ENCODE measurements at regions not wholly inside any gene's neighbourhood (a gene's known extent, or its start where the extent isn't known, plus 50 kb on each side); places are given as distances from the start of the nearest gene placed in this dataset.

DNA sequence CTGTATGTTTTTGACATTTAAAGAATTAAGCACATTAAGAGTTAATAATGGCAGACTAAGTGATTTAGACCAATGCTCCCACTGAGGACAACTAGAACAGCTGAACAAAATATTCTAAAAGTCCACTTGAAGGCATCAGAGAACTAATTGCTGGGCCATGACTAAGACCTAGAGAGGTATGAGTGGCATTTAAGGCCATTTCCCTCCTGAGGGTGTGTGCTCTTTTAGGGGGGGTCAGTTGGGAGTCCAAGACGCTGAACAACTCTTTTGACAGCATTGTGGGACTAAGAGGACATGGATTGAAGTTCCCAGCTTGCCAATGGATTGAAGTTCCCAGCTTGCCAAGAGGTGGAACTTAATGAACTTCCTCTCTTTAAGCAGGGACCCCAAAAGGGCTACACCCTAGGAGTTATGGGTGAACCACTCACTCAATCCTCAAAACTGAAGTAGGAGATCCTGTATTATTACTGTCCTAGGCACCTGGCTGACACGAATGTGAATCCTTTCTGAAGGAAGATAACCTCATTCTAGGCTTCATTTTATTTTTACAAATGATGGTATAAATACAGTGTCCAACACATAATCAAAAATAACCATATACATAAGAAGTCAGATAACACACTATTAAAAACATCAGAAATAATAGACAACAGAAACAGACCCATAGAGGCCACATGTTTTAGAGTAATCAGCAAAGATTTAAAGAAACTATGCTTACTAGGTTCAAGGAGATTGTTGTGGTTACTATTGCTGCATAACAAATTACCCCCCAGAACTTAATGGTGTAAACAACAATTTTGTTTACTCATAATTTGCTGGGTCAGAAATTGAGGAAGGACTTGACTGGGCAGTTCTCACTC lies 175.1 kb downstream of the VEGFA start:
- TF ChIP-seq SIN3A (IDR thresholded peaks at IDR 0.05; ENCODE audit: borderline replicate concordance, insufficient read depth, low read length) (no peak), FOXP2 (optimal IDR thresholded peaks at IDR 0.05; ENCODE audit: borderline replicate concordance, extremely low read depth, extremely low read length, insufficient read depth) (no peak), POLR2AphosphoS5 (IDR thresholded peaks at IDR 0.05; ENCODE audit: low read depth, low read length) (no peak), TAF1 (IDR thresholded peaks at IDR 0.05; ENCODE audit: borderline replicate concordance, insufficient read depth, low read length) (no peak)
- TF ChIP-seq, protein P1, sequence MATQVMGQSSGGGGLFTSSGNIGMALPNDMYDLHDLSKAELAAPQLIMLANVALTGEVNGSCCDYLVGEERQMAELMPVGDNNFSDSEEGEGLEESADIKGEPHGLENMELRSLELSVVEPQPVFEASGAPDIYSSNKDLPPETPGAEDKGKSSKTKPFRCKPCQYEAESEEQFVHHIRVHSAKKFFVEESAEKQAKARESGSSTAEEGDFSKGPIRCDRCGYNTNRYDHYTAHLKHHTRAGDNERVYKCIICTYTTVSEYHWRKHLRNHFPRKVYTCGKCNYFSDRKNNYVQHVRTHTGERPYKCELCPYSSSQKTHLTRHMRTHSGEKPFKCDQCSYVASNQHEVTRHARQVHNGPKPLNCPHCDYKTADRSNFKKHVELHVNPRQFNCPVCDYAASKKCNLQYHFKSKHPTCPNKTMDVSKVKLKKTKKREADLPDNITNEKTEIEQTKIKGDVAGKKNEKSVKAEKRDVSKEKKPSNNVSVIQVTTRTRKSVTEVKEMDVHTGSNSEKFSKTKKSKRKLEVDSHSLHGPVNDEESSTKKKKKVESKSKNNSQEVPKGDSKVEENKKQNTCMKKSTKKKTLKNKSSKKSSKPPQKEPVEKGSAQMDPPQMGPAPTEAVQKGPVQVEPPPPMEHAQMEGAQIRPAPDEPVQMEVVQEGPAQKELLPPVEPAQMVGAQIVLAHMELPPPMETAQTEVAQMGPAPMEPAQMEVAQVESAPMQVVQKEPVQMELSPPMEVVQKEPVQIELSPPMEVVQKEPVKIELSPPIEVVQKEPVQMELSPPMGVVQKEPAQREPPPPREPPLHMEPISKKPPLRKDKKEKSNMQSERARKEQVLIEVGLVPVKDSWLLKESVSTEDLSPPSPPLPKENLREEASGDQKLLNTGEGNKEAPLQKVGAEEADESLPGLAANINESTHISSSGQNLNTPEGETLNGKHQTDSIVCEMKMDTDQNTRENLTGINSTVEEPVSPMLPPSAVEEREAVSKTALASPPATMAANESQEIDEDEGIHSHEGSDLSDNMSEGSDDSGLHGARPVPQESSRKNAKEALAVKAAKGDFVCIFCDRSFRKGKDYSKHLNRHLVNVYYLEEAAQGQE (IDR thresholded peaks at IDR 0.05; ENCODE audit: insufficient read depth in 1 of 2, low read depth in 2 of 2, low read length in 2 of 2): no peak

DNA sequence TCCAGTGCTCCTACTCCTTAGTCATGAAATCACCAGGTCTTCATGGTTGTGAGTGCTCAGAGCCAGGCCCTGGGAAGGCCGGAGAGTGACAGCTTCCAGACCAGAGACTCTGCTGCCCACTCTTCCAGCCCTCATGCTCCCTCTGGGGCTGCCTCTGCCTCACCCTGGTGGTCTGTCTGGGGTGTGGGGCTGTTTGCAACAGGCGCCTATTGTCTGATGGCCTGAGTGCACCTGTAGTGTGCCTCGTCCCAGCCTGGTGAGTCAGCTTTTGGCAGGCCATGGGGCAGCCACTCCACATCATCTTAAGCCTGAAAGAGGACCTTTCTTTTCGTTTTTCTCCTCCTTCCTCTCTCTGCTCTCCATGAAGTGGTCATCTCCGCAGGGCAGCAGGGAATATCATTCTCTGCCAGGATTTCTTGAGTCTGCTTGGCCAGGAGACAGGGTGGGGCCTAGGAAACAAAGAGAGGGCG lies 173.8 kb downstream of the VEGFA start:
- TF ChIP-seq, protein P1 (IDR thresholded peaks at IDR 0.05; ENCODE audit: insufficient read depth in 1 of 2, low read depth in 2 of 2, low read length in 2 of 2): no peak
- TF ChIP-seq SIN3A (IDR thresholded peaks at IDR 0.05; ENCODE audit: borderline replicate concordance, insufficient read depth, low read length) (no peak), FOXP2 (optimal IDR thresholded peaks at IDR 0.05; ENCODE audit: borderline replicate concordance, extremely low read depth, extremely low read length, insufficient read depth) (no peak), TAF1 (IDR thresholded peaks at IDR 0.05; ENCODE audit: borderline replicate concordance, insufficient read depth, low read length) (no peak), POLR2AphosphoS5 (IDR thresholded peaks at IDR 0.05; ENCODE audit: low read depth, low read length) (no peak)

DNA sequence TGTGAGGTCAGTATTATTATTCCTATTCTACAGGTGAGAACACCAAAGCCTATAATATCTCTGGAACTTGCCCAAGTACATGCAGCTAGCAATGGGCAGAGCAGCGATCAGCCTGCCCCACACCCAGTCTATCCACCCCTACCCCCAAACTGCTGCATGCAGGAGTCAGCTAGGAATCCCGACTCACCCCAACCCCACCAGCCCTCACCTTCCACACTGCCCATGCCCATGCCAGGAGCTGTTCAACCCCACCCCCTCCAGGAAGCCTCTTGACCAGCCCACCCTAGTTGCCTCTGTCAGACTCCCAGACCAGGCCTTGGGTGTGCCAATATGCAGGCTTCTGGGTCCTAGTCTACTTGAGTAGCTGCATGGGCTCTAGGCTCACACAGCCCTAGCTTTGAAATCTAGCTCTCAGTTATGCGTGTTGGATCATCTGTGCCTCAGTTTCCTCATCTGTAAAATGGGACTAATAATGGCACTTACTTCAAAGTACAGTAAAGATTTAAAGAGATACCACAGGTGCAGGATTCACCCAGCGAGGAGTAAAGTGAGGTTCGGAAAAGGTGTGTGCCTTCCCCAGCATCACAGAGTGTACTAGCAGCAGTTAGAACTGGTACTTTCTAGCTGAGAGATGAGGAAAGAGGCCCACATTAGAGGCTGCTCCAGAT lies 173.2 kb downstream of the VEGFA start:
- TF ChIP-seq POLR2AphosphoS5 (IDR thresholded peaks at IDR 0.05; ENCODE audit: low read depth, low read length): no peak
- TF ChIP-seq TAF1 (IDR thresholded peaks at IDR 0.05; ENCODE audit: borderline replicate concordance, insufficient read depth, low read length): no peak

DNA sequence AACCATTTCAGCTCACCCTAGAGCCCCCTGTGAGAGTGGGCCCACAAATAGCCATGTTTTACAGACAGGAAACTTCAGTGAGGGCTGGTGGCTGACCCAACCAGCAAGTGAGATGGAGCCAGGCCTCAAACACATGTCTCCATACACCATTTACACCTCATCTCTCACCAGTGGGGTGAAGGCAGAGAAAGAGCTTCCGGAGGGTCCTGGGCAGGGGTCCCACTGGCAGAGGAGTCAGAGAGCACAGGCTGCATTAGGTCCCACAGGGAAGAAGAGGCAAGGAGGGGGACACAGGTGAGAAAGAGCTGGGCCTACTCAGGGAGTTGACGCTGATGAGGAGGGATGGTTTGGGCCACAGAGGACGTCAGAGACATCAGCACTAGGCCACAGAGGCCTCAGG lies 172.6 kb downstream of the VEGFA start:
- TF ChIP-seq, protein P1 (IDR thresholded peaks at IDR 0.05; ENCODE audit: insufficient read depth in 1 of 2, low read depth in 2 of 2, low read length in 2 of 2): no peak
- TF ChIP-seq POLR2AphosphoS5 (IDR thresholded peaks at IDR 0.05; ENCODE audit: low read depth, low read length) (no peak), SIN3A (IDR thresholded peaks at IDR 0.05; ENCODE audit: borderline replicate concordance, insufficient read depth, low read length) (no peak), FOXP2 (optimal IDR thresholded peaks at IDR 0.05; ENCODE audit: borderline replicate concordance, extremely low read depth, extremely low read length, insufficient read depth) (no peak), TAF1 (IDR thresholded peaks at IDR 0.05; ENCODE audit: borderline replicate concordance, insufficient read depth, low read length) (no peak)

DNA sequence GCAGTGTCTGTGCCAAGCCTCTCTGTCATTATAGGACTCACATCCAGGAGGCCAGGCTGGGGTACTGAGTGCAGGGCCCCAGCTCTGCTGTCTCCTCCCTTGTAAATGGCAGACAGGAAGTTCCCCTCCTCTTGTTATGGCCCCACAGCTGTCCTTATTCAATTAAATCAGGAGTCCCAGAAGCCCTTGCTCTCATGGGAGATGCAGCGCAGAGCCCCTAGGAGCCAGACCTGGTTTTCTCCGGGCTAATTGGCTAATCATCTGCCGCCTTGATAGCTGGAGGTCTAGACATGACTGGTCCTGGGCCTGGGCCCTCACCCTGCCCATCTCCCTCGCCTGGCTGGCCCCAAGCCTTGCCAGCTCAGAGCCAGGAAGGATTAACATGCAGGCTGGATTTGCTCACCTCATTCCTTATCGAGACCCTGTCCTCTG lies 172.0 kb downstream of the VEGFA start:
- TF ChIP-seq POLR2AphosphoS5 (IDR thresholded peaks at IDR 0.05; ENCODE audit: low read depth, low read length): no peak
- TF ChIP-seq, protein P1 (IDR thresholded peaks at IDR 0.05; ENCODE audit: insufficient read depth in 1 of 2, low read depth in 2 of 2, low read length in 2 of 2): no peak
- TF ChIP-seq FOXP2 (optimal IDR thresholded peaks at IDR 0.05; ENCODE audit: borderline replicate concordance, extremely low read depth, extremely low read length, insufficient read depth): no peak
- no peak for TF ChIP-seq SIN3A (IDR thresholded peaks at IDR 0.05; ENCODE audit: borderline replicate concordance, insufficient read depth, low read length)
- TF ChIP-seq TAF1 (IDR thresholded peaks at IDR 0.05; ENCODE audit: borderline replicate concordance, insufficient read depth, low read length): no peak

Data from PFSK-1 (cell line).